GM23248 (cell line): ENCODE measurements at regions not wholly inside any gene's neighbourhood (a gene's known extent, or its start where the extent isn't known, plus 50 kb on each side); places are given as distances from the start of the nearest gene placed in this dataset.

Experiments used
- DNase-seq: peaks from one replicate; pipeline ENCODE4 v3.0.0-alpha.2; 2015
- H2AFZ ChIP-seq: fragments of 200-600 bp; sonication (generic); 2 replicates; pipeline ENCODE4 v1.6.1; 2016; ENCODE audit warnings: antibody characterized with exemption
- H3F3A ChIP-seq: fragments of 200-600 bp; sonication (generic); 2 replicates; pipeline ENCODE4 v1.6.1; 2016; ENCODE audit warnings: mild to moderate bottlenecking, antibody characterized with exemption, mixed run types; ENCODE audit not compliant: insufficient read depth
- H3K27ac ChIP-seq: fragments of 200-600 bp; sonication (generic); 2 replicates; pipeline ENCODE4 v1.5.1; 2016; ENCODE audit warnings: mild to moderate bottlenecking
- H3K27me3 ChIP-seq: fragments of 200-600 bp; sonication (generic); replicated peaks from 2 replicates; pipeline ENCODE4 v1.6.1; 2016; ENCODE audit warnings: mild to moderate bottlenecking; ENCODE audit not compliant: insufficient read depth
- H3K36me3 ChIP-seq: fragments of 200-600 bp; sonication (generic); 2 replicates; pipeline ENCODE4 v1.6.1; 2016; ENCODE audit warnings: low read depth, mild to moderate bottlenecking
- H3K4me1 ChIP-seq: fragments of 200-600 bp; sonication (generic); 2 replicates; pipeline ENCODE4 v1.6.1; 2016; ENCODE audit warnings: mild to moderate bottlenecking; ENCODE audit not compliant: insufficient read depth
- H3K4me2 ChIP-seq: fragments of 200-600 bp; sonication (generic); one replicate; pipeline ENCODE4 v1.6.1; 2016; ENCODE audit warnings: mild to moderate bottlenecking; ENCODE audit not compliant: unreplicated experiment
- H3K4me3 ChIP-seq: fragments of 200-600 bp; sonication (generic); 2 replicates; pipeline ENCODE4 v1.5.1; 2016; ENCODE audit warnings: mild to moderate bottlenecking
- H3K79me2 ChIP-seq: fragments of 200-600 bp; sonication (generic); 2 replicates; pipeline ENCODE4 v1.6.1; 2016; ENCODE audit warnings: mild to moderate bottlenecking; ENCODE audit not compliant: insufficient read depth
- H3K9ac ChIP-seq: fragments of 200-600 bp; sonication (generic); 2 replicates; pipeline ENCODE4 v1.6.1; 2016; ENCODE audit warnings: mild to moderate bottlenecking
- H3K9me2 ChIP-seq: fragments of 200-600 bp; sonication (generic); 2 replicates; pipeline ENCODE4 v1.6.1; 2016; ENCODE audit warnings: mixed run types, mild to moderate bottlenecking, moderate library complexity; ENCODE audit not compliant: insufficient read depth
- H3K9me3 ChIP-seq: fragments of 200-600 bp; sonication (generic); one replicate; pipeline ENCODE4 v1.6.1; 2017; ENCODE audit warnings: low read depth
- H4K20me1 ChIP-seq: fragments of 200-600 bp; sonication (generic); 2 replicates; pipeline ENCODE4 v1.6.0; 2016; ENCODE audit not compliant: insufficient read depth
- EZH2 ChIP-seq: fragments of 200-600 bp; sonication (generic); IDR thresholded peaks from 2 replicates; pipeline ENCODE4 v1.6.1; 2018; ENCODE audit warnings: antibody characterized with exemption, mild to moderate bottlenecking; ENCODE audit not compliant: insufficient read depth, poor library complexity, severe bottlenecking
- EZH2phosphoT487 ChIP-seq: fragments of 200-600 bp; sonication (generic); IDR thresholded peaks from 2 replicates; pipeline ENCODE4 v1.6.1; 2018; ENCODE audit warnings: antibody characterized with exemption, moderate library complexity, mild to moderate bottlenecking, low read depth; ENCODE audit not compliant: insufficient read depth
- WGBS, 2 experiments: methylation state at CpG; one replicate each; pipeline ENCODE4 v1.1.6; 2015 to 2017; ENCODE audit warnings: low lambda C conversion rate in 2 of 2, low coverage in 1 of 2; ENCODE audit errors: missing lambda C conversion rate in 2 of 2; 5-methylcytosine and 5-hydroxymethylcytosine counted together
- in situ Hi-C: fragments of 300-500 bp; cut with MboI; formaldehyde crosslinking; loops from 2 replicates; pipeline ENCODE4 v1.15.0; 2020

GRCh38 chr9:726005-726404 is 115.5 kb upstream of the DMRT1 start:
- no peak overlapping the region for H3K9ac ChIP-seq
- no peak overlapping the region for H3K27ac ChIP-seq
- H3K36me3 ChIP-seq, result peaks cover 8% of the 10 kb centered on the region
- H3F3A ChIP-seq, result no peaks in the 10 kb centered on the region
- H3K9me3 ChIP-seq, result no peaks in the 10 kb centered on the region
- in situ Hi-C loops, result no loop called here
- TF ChIP-seq EZH2phosphoT487 (no peak), EZH2 (no peak)
- no peak for DNase-seq
- 87 to 95% methylated on average over 4 of the region's 4 CpGs for WGBS, 2 experiments
- peaks cover 76% of the 10 kb centered on the region for H3K79me2 ChIP-seq
- no peaks in the 10 kb centered on the region for H4K20me1 ChIP-seq
- no peaks in the 10 kb centered on the region for H3K4me1 ChIP-seq
- no peak overlapping the region for H3K4me3 ChIP-seq
- no peaks in the 10 kb centered on the region for H3K9me2 ChIP-seq
- H2AFZ ChIP-seq, result no peak overlapping the region
- no peak overlapping the region for H3K4me2 ChIP-seq
- H3K27me3 ChIP-seq, result no peaks in the 10 kb centered on the region

- no peak overlapping the region for H3K4me2 ChIP-seq
- WGBS, 2 experiments, result 46 to 54% methylated on average over 1 of the region's 1 CpG
- no peak overlapping the region for H3K9ac ChIP-seq
- H3K27me3 ChIP-seq, result no peaks in the 10 kb centered on the region
- no peak overlapping the region for H3K27ac ChIP-seq
- TF ChIP-seq EZH2, result no peak
- no peak for TF ChIP-seq EZH2phosphoT487
- H3K4me3 ChIP-seq, result no peak overlapping the region
- no peaks in the 10 kb centered on the region for H4K20me1 ChIP-seq
- in situ Hi-C loops, result no loop called here
- peaks cover 58% of the 10 kb centered on the region for H3K79me2 ChIP-seq
- no peak for DNase-seq
- H3K9me2 ChIP-seq, result no peaks in the 10 kb centered on the region
- no peaks in the 10 kb centered on the region for H3K4me1 ChIP-seq
- H2AFZ ChIP-seq, result no peak overlapping the region
- H3K36me3 ChIP-seq, result peaks cover 14% of the 10 kb centered on the region
- no peaks in the 10 kb centered on the region for H3K9me3 ChIP-seq
- no peaks in the 10 kb centered on the region for H3F3A ChIP-seq
Measured at GRCh38 chr9:727767-728166, 113.7 kb upstream of the DMRT1 start.

- no peaks in the 10 kb centered on the region for H4K20me1 ChIP-seq
- H3K27me3 ChIP-seq, result no peaks in the 10 kb centered on the region
- H3K27ac ChIP-seq, result no peak overlapping the region
- no peak overlapping the region for H3K9ac ChIP-seq
- H3K79me2 ChIP-seq, result peaks cover 50% of the 10 kb centered on the region
- no peaks in the 10 kb centered on the region for H3F3A ChIP-seq
- H3K9me3 ChIP-seq, result no peaks in the 10 kb centered on the region
- no peak overlapping the region for H3K4me2 ChIP-seq
- no peaks in the 10 kb centered on the region for H3K4me1 ChIP-seq
- no peak overlapping the region for H2AFZ ChIP-seq
- 96 to 100% methylated on average over 2 of the region's 2 CpGs for WGBS, 2 experiments
- TF ChIP-seq EZH2phosphoT487 (no peak), EZH2 (no peak)
- DNase-seq, result no peak
- no peak overlapping the region for H3K4me3 ChIP-seq
- no peaks in the 10 kb centered on the region for H3K9me2 ChIP-seq
- in situ Hi-C loops, result no loop called here
- peaks cover 18% of the 10 kb centered on the region for H3K36me3 ChIP-seq
Measured at GRCh38 chr9:728535-728934, 113.0 kb upstream of the DMRT1 start.

- in situ Hi-C loops, result no loop called here
- Histone ChIP-seq H3K4me1 (peaks cover 19% of the 10 kb centered on the region), H3K9me3 (no peaks in the 10 kb centered on the region), H3K27me3 (no peaks in the 10 kb centered on the region), H3K9ac (no peak overlapping the region), H3F3A (peaks cover 18% of the 10 kb centered on the region), H3K36me3 (peaks cover 20% of the 10 kb centered on the region), H3K9me2 (no peaks in the 10 kb centered on the region), H3K4me3 (no peak overlapping the region), H2AFZ (no peak overlapping the region), H3K27ac (no peak overlapping the region), H4K20me1 (no peaks in the 10 kb centered on the region), H3K79me2 (peaks cover 21% of the 10 kb centered on the region), H3K4me2 (no peak overlapping the region)
- 97 to 99% methylated on average over 8 of the region's 8 CpGs for WGBS, 2 experiments
- no peak for DNase-seq
- TF ChIP-seq EZH2phosphoT487 (no peak), EZH2 (no peak)
Measured at GRCh38 chr9:731474-731873, 110.0 kb upstream of the DMRT1 start.
